Osteoblast (primary cell): ENCODE measurements at regions not wholly inside any gene's neighbourhood (a gene's known extent, or its start where the extent isn't known, plus 50 kb on each side); places are given as distances from the start of the nearest gene placed in this dataset.

Experiments
- DNase-seq: peaks from one replicate; pipeline ENCODE4 v3.0.0; 2011; ENCODE audit warnings: low spot score, mixed read lengths; ENCODE audit not compliant: insufficient read length; ENCODE audit errors: missing footprints
- H2AFZ ChIP-seq: 2 replicates; pipeline ENCODE4 v1.6.0; 2011; ENCODE audit warnings: mild to moderate bottlenecking, low read length
- H3K27ac ChIP-seq: 2 replicates; pipeline ENCODE4 v1.5.1; 2011; ENCODE audit warnings: mild to moderate bottlenecking, low read depth, low read length, moderate library complexity
- H3K27me3 ChIP-seq: 2 replicates; pipeline ENCODE4 v1.6.0; 2012; ENCODE audit warnings: mild to moderate bottlenecking, control low read depth, inconsistent platforms, low read length, moderate library complexity; ENCODE audit not compliant: insufficient read depth
- H3K36me3 ChIP-seq: 2 replicates; pipeline ENCODE4 v1.5.1; 2011; ENCODE audit warnings: mild to moderate bottlenecking, low read length, control low read depth, moderate library complexity; ENCODE audit not compliant: insufficient read depth
- H3K4me1 ChIP-seq: 2 replicates; pipeline ENCODE4 v1.5.1; 2011; ENCODE audit warnings: mild to moderate bottlenecking, low read length, control low read depth, moderate library complexity; ENCODE audit not compliant: insufficient read depth
- H3K4me2 ChIP-seq: 2 replicates; pipeline ENCODE4 v1.6.0; 2011; ENCODE audit warnings: mild to moderate bottlenecking, low read length; ENCODE audit not compliant: insufficient read depth
- H3K4me3 ChIP-seq: fragments of 200-600 bp; sonication (generic); 3 replicates; pipeline ENCODE4 v1.5.1; 2012; ENCODE audit warnings: mild to moderate bottlenecking, low read length, inconsistent platforms; ENCODE audit not compliant: insufficient read depth
- H3K79me2 ChIP-seq: 2 replicates; pipeline ENCODE4 v1.6.0; 2012; ENCODE audit warnings: mild to moderate bottlenecking, low read length, control low read depth, inconsistent platforms; ENCODE audit not compliant: insufficient read depth
- H3K9me3 ChIP-seq: 2 replicates; pipeline ENCODE4 v1.5.1; 2011; ENCODE audit warnings: low read depth, low read length, control low read depth
- H4K20me1 ChIP-seq: 2 replicates; pipeline ENCODE4 v1.6.0; 2012; ENCODE audit warnings: mild to moderate bottlenecking, low read length, control low read depth; ENCODE audit not compliant: insufficient read depth
- CTCF ChIP-seq: IDR thresholded peaks from 2 replicates; pipeline ENCODE4 v1.5.1; 2011; ENCODE audit warnings: mild to moderate bottlenecking, low read depth, low read length, moderate library complexity; ENCODE audit errors: extremely low read depth

- H3K27ac ChIP-seq, result no peak overlapping the region
- no peaks in the 10 kb centered on the region for H3K9me3 ChIP-seq
- H2AFZ ChIP-seq, result peak overlapping the region; percentile 22
- no peaks in the 10 kb centered on the region for H3K27me3 ChIP-seq
- H3K36me3 ChIP-seq, result no peaks in the 10 kb centered on the region
- no peak overlapping the region for H3K4me3 ChIP-seq
- H4K20me1 ChIP-seq, result no peaks in the 10 kb centered on the region
- no peak for DNase-seq
- TF ChIP-seq CTCF, result no peak
- H3K79me2 ChIP-seq, result peaks cover 5% of the 10 kb centered on the region
- peaks cover 27% of the 10 kb centered on the region for H3K4me1 ChIP-seq
- no peak overlapping the region for H3K4me2 ChIP-seq
These were observed 799.3 kb upstream of the ARGLU1 start for GRCh38 chr13:107367258-107367657.

GRCh38 chr13:107365466-107366215 lies 797.7 kb upstream of the ARGLU1 start:
- H3K36me3 ChIP-seq, result no peaks in the 10 kb centered on the region
- no peaks in the 10 kb centered on the region for H3K27me3 ChIP-seq
- no peak overlapping the region for H2AFZ ChIP-seq
- DNase-seq, result no peak
- H3K4me3 ChIP-seq, result no peak overlapping the region
- H3K27ac ChIP-seq, result no peak overlapping the region
- no peak overlapping the region for H3K4me2 ChIP-seq
- peaks cover 5% of the 10 kb centered on the region for H3K79me2 ChIP-seq
- H3K9me3 ChIP-seq, result no peaks in the 10 kb centered on the region
- no peak for TF ChIP-seq CTCF
- H3K4me1 ChIP-seq, result peaks cover 36% of the 10 kb centered on the region
- H4K20me1 ChIP-seq, result no peaks in the 10 kb centered on the region

GRCh38 chr13:107364658-107365057 lies 796.7 kb upstream of the ARGLU1 start:
- H3K79me2 ChIP-seq, result peaks cover 5% of the 10 kb centered on the region
- DNase-seq, result no peak
- no peak overlapping the region for H2AFZ ChIP-seq
- H3K4me2 ChIP-seq, result no peak overlapping the region
- TF ChIP-seq CTCF, result no peak
- H3K27ac ChIP-seq, result no peak overlapping the region
- H3K4me1 ChIP-seq, result peaks cover 31% of the 10 kb centered on the region
- H3K36me3 ChIP-seq, result no peaks in the 10 kb centered on the region
- no peaks in the 10 kb centered on the region for H4K20me1 ChIP-seq
- H3K9me3 ChIP-seq, result no peaks in the 10 kb centered on the region
- H3K27me3 ChIP-seq, result no peaks in the 10 kb centered on the region
- H3K4me3 ChIP-seq, result no peak overlapping the region

- Histone ChIP-seq H3K79me2 (no peaks in the 10 kb centered on the region), H3K27me3 (no peaks in the 10 kb centered on the region), H3K4me2 (no peak overlapping the region), H3K9me3 (no peaks in the 10 kb centered on the region), H3K27ac (no peak overlapping the region), H4K20me1 (peaks cover 2% of the 10 kb centered on the region), H3K4me3 (no peak overlapping the region), H2AFZ (no peak overlapping the region), H3K4me1 (peaks cover 27% of the 10 kb centered on the region), H3K36me3 (no peaks in the 10 kb centered on the region)
- TF ChIP-seq CTCF, result no peak
- DNase-seq, result peak; percentile 44
These were observed 793.7 kb upstream of the ARGLU1 start for GRCh38 chr13:107361666-107362065.
